ENCODE measurements at regions not wholly inside any gene's neighbourhood (a gene's known extent, or its start where the extent isn't known, plus 50 kb on each side); places are given as distances from the start of the nearest gene placed in this dataset.

DNA sequence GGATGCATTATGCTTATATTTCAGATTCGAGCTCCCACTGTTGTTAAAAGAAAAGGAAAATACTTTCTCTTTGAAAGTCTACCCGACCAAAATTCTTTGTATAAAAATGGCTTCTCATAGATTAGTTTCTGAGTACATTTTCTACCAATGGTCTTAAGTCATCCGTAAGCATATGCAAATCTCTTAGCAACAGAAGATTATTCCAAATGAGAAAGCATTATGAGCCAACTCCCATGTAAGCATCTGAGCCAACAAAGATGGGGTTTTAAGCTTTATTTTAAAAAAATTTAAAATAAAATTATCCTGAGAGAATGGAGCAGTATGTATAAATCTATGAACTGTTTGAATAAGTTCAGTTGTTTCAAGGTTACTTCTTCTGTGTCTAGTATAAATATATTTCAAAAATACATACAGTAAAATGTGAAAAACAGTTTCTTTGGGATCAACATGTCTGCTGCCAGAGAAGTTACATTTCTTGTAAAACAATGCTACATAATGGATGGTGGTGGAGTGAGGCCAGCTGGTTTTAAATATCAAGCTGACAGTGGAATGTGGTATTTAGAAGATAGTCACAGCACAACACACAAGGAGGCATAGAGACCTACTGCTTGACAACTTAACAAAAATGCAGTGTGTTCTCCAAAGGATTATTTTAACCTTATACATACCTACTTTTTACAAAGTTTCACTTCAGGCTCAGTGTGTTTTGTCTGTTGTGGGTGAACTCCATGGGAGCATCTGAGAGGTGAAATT lies 199.5 kb upstream of the DIPK2B start:
- no peak for DNase-seq (ENCODE audit: low spot score)

DNA sequence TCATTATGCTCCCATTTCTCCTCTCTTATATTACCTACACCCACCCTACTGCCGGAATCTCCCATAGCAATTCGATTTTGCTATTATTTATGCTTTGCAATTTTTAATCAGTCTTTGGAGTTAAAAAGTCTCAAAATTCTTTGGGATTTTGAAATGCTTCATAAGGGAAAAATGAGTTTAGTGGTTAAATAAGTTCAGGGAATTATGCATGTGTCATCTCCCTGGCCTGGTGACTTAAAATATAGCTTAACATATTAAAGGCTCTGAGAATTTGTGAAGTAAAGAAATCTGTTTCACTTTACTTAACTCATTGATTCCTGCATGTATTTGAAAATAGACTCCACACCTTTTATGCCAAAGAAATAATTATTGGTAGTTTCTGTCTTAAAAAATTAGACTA lies 185.1 kb upstream of the DIPK2B start:
- DNase-seq (ENCODE audit: low spot score), result no peak

DNA sequence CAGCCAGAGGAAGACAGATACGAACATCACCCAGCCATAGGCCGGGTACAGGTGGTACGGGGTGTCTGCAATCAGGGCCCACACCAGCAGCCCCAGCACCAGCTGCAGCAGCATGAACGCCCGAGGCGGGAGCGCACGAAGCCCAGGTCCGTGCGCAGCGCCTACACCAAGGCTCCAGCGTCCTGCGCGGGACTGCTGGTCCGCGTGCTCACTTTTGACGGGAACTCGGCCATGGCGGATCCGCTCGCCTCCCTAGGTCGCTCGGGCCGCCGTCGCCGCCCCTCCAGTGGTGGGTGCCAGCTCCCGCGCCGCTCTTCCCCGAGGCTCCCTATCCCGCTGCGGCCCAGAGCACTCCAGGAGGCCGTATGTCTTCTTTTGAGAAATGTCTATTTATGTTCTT lies 181.2 kb upstream of the DIPK2B start:
- DNase-seq (ENCODE audit: low spot score), result no peak

DNA sequence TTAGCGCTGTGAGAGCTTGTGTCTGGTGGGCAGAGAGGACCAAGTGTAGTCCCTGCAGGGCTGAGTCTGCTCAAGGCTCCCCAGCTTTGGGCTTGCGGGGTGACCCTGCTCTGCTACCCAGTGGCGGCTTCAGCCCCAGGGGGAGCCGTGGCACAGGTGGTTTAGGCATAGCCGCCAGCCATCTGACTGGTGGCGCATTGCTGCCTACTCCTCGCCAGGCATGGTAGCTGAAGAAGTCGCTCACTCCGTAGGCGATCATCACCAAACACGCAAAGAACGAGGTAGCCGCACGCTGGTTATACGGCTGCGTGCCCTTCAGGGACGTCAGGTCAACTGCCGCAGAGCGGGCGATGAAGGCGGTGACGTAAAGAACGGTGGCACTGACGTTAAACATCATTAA lies 180.7 kb upstream of the DIPK2B start:
- DNase-seq (ENCODE audit: low spot score), result no peak

DNA sequence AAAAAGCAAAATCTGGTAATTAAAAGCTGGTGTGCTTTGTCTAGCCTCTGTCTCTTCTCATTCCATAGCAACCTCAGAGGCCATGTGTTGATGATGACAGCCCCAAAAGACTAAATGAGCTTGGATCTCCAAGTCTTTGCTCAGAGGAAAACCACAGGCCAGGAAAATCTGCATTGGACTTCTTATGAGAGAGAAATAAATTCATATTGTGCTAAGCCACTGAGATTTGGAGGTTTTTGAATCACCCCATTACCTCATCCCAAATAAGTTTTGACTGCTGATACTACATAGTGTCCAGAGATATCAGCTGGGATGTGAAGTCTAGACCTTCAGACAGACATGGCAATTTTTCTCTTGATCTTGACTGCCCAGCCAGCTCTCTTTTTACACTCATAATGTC lies 178.6 kb upstream of the DIPK2B start:
- DNase-seq (ENCODE audit: low spot score), result no peak

DNA sequence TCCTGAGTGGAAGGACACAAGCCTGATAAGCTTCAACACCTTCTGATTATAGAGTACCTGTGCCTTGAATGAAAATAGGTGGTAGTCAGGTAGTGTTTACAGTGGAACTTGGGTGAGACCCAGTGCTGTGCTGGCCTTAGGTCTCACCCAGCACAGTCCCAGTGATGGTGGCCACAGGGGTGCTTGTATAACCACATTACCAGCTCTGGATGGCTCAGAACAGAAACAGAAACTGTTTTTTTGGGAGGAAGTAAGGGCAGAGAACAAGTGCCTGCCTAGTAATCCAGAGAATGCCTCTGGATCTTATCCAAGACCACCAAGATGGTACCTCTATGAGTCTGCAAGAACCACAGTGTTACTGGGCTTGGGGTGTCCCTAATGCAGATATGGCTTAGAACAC lies 171.5 kb upstream of the DIPK2B start:
- no peak for DNase-seq (ENCODE audit: low spot score)

DNA sequence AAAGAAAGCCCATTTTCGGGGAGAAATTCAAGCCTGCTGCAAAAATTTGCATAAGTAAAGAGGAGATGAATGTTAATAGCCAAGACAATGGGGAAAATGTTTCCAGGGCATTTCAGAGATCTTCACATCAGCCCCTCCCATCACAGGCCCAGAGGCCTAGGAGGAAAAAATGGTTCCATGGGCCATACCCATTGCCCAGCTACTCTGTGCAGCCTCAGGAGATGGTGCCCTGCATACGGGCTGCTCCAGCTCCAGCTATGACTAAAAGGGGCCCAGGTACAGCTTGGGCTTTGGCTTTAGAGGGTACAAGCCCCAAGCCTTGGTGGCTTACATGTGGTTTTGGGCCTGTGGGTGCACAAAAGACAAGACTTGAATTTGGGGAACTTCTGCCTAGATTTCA lies 168.0 kb upstream of the DIPK2B start:
- DNase-seq (ENCODE audit: low spot score), result no peak

DNA sequence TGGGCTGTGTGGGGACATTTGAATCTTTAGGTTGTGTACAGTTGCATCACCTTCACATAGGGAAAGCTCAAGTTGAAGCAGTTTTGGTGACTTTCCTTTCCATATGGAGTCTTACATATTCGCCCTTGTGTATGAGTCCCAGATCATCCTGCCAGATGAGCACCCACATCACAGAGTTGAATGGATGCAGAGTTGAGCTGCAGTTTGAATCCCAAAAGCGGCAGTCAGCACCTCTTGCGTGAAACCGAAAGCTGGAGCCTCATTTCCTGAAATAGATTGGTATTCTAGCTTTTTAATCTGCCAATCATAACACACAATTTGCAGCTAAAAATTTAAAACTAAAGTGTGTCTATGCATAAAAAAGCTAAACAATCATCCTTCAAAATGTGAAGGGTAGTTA lies 162.9 kb upstream of the DIPK2B start:
- no peak for DNase-seq (ENCODE audit: low spot score)

DNA sequence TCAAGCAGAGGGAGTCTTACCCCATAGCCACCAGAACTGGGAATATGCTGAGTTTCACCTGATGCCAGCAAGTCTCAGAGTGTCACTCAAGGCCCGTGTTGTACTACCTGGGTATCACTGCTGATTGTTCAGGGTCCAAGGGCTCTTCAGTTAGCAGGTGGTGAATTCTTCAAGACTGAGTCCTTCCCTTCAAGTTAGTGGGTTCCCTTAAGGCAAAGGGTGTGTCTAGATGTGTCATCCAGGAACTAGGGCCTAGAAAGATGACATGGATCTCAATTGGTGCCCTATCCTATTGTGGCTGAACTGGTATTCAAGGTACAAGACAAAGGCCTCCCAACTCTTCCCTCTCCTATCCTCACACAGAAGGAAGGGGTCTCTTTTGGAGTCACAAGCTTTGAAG lies 159.9 kb upstream of the DIPK2B start:
- DNase-seq (ENCODE audit: low spot score), result no peak

DNA sequence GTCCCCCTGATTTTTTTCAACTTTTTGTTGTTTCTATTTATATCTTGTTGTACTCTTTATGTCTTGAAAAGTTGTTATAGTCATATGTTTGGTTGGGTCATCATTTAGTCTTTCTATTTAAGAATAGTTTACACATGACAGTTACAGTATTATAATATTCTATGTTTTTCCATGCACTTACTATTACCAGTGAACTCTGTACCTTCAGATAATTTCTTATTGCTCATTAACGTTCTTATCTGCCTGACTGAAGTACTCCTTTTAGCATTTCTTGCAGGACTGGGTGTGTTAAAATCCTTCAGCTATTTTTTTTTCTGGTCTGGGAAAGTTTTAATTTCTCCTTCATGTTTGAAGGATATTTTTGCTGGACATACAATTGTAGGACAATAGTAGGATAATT lies 157.7 kb upstream of the DIPK2B start:
- DNase-seq (ENCODE audit: low spot score), result no peak

DNA sequence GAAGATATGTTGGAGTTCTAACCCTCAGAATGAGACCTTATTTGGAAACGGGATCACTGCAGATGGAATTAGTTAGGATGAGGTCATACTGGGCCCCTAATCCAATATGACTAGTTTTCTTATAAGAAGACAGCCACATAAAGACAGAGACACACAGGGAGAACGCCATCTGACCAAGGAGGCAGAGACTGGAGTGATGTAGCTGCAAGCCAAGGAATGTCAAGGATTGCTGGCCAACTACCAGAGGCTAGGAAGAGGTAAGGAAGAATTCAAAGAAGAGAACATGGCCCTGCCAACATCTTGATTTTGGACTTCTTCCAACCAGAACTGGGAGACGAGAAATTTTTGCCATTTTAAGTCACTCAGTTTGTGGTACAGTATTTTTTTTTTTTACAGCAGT lies 152.8 kb upstream of the DIPK2B start:
- no peak for DNase-seq (ENCODE audit: low spot score)

DNA sequence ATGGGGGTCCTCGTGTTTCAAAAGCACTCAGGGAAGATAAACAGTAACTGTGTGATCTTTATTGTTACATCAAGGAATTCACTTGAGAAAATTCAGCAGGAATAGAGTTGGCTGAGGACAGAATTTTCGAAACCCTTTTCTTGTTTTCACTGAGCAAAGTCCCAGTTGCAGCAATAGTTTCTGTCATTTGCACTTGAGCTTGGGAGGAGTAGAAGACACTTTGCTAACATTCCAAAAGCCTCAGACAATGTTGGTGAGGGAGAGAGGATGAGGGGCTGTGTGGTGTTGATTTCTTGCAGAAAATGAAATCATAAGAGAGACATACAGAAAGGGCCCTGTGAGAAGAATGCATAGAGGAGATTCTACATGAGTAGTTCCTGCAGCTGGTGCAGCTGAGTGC lies 151.9 kb upstream of the DIPK2B start:
- no peak for DNase-seq (ENCODE audit: low spot score)

DNA sequence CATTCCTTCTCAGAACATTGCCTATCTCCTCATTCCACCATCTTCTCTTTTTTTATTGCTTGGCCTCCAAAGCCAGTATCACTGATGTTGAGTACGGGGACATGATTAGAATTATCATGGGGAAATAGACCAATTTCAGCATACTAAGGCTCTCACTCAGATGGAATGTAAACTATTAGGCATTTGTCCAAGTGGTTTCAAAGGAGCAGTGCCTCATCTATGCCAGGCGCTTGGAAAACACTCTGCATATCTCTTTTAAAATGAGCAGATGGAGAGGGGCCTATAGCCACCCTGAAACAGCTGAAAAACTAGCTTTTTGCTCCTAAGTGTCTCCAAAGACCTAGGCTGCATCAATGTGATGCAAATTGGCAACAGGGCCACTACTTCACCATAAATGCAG lies 150.8 kb upstream of the DIPK2B start:
- DNase-seq (ENCODE audit: low spot score), result no peak

DNA sequence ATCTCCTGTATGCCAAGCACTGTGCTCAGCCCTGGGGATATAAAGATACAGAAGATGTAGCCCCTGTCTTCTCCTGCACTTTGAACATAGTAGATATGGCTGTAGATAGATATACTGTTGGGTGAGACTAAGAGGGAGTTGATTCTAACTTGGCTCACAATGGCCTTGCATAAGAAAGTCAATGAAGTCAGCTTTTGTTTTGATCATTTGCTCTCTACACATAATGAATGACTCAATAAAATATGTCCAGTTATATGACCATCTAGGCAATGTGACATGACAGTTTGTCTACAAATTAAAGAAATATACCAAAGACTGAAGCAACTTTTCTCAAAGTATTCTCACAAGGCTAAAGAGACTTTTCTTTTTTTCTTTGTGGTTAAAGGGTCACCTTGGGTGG lies 147.6 kb upstream of the DIPK2B start:
- no peak for DNase-seq (ENCODE audit: low spot score)

DNA sequence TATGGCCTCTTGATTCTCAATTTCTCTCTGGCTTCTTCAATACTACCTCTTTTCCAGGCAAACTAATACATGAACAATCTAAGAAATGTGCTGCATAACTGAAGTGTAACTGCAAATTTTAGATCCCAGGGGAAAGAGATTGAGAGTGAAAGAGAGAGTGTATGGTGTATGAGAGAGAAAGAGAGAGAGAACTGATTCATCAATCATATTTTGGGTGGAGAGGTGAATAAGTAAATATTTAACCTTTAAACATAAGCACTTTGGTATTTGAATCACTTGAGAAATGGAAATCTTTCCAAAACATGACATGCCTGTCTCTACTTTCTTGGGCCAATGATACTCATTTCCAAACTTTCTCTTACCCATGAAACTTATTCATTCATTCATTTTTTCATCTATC lies 147.2 kb upstream of the DIPK2B start:
- DNase-seq (ENCODE audit: low spot score), result no peak

DNA sequence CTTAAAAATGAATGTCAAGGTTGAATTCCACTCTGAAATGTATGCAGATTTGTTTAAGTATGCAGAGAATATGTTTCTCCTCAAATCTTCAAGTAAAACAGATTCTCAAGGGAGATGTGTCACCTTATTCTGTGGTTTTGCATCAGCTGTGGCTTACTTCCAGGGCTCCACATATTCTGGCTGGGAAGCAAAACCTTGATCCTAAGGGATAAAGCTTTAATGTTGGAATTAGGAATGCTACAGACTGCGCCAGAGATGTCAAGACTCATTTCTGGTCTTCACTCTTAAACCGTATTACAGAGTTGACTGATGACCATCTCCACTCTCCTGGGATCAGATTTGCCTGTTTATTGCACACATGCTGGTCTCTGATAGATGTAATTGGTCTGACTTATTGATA lies 143.9 kb upstream of the DIPK2B start:
- no peak for DNase-seq (ENCODE audit: low spot score)

DNA sequence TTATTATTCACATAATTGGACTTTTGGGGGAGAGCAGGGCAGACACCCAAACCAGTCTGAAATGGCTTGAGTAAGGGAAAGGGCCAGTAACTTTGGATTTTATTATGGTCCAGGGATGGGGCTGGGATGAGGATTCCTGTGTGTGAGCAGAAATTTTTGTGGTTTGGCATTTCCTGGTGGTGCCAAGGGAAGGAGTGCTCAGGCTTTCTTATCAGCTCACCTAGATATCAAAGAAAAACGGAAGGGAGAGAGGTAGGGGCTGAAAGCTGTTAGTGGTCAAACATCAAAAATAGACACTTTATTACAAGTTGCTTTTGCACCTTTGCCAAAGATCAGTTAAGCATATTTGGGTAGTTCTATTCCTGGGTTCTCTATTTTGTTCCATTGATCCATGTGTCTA lies 128.5 kb upstream of the DIPK2B start:
- DNase-seq (ENCODE audit: low spot score), result no peak

DNA sequence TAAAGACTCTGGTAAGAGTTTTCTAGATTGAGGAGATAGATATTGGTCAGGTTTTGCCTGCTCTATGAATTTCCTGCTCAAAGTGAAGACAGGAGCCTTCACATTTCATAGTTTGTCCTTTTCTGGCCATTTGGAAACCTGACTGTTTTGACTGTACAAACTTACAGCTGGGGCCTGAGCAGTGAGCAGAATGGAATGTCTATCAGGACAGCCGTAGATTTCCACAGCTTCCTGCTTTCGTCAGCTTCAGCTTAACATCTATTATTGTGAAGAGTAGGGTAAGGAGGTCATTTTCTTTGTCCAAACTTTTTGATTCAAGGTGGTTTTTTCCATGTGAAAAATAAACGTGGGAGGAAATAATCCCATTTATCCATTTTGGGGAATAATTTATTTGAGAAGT lies 124.3 kb upstream of the DIPK2B start:
- DNase-seq (ENCODE audit: low spot score), result no peak

DNA sequence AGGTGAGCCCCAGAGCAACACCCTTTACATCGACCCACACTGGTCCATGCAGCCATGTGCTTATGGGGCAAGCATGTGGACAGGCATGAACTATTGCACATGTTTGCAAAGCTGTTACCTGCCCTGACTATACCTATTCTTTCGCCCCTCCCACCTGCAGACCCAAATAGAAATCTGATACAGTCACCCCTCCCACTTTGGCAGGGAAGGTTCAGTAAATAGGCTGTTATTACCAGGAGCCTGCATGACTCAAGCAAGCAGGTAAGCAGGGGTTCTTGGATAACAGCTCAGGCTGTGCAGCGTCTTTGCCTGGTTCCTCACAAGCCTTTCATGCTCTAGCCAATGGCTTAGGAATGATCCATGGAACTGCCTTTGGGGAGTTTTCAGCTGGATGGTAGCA lies 122.7 kb upstream of the DIPK2B start:
- no peak for DNase-seq (ENCODE audit: low spot score)

DNA sequence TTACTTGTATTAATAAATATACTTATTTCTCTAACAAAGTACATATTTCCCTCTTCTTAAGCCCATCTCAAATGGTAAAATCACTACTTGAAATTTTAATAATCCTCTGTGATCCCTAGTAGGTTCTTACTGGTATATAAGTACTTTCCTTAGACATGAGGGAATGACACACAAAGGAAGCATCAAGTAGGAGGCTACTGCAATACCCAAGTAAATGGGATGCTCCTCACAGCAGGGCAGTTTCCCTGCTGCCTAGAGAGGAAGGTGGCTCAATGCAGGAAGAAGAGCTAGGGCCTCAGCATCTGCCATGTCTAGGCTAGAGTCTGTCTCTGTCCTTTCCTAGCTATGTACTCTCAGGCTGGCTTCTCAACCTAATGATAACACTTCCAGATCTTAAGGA lies 122.1 kb upstream of the DIPK2B start:
- DNase-seq (ENCODE audit: low spot score), result no peak

DNA sequence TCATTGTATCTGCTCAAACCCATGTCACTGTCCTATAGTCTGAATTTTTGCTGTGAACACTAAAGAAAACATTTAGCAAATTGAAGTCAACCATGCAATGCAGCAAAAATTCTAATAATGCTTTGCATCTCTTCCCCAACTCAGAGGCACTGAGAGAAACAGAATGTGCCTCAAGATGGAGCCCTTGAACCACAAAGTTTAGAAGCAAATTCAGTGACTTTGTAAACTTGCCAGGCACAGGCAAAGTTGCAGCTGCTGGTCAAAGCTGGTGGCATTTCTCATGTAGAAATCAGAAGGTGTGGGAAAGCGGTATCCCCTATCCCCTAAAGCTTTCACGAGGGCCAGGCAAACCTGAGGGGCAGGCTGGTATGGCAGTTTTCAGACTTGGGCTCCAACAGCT lies 121.7 kb upstream of the DIPK2B start:
- DNase-seq (ENCODE audit: low spot score), result no peak

DNA sequence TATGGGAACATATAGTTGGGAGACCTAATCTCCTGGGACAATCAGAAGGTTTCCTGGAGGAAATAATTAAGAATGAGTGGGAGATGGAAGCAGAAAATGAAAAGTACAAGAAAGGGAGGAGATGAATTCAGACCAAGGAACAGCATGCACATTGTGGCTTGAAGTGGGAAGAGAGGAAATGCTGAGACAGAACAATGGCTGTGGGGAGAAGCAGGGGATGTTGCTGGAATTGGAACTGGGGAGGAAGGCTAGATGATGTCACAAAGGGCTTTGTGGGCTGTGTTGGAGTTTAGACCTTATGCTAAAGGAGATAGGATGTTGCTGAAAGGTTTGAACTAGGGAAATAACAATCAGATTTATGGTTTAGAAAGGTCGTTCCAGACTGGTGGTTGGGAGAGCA lies 119.5 kb upstream of the DIPK2B start:
- no peak for DNase-seq (ENCODE audit: low spot score)

DNA sequence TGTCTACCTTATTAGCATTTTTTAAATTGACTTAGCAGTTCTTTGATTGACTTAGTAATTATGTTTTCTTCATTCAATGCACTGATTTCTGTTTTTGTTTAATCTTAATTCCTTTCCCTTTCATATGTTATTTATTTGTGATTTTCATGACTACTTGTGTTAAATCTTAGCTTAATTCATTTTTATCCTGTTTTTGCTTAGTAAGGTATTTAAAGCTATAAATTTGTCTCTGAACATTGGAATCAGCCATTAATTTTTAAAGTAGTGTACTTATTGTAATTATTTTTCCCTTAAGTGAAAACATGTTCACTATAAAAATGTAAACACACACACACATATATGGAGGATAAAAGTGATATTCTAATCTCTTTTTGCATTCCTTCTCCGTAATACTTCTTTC lies 109.1 kb upstream of the DIPK2B start:
- DNase-seq (ENCODE audit: low spot score), result no peak

DNA sequence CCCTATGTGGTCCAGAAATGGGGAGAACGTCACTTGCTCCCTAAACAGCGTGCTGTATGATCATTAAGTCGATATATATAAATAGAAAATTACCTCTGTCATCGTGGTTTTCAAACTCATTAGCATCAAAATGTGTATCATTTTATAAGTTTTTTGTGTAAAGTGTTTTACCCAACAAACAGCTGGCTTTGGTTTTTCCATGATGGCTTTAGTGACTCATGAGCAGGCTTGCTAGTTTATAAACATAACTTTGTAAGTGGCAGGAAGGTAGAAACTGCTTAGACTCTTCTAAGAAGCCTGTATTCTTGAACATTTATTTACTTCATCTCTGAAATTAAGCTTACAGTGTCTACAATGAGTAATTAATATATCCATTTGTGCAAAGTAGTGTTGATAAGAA lies 108.4 kb upstream of the DIPK2B start:
- DNase-seq (ENCODE audit: low spot score), result no peak

DNA sequence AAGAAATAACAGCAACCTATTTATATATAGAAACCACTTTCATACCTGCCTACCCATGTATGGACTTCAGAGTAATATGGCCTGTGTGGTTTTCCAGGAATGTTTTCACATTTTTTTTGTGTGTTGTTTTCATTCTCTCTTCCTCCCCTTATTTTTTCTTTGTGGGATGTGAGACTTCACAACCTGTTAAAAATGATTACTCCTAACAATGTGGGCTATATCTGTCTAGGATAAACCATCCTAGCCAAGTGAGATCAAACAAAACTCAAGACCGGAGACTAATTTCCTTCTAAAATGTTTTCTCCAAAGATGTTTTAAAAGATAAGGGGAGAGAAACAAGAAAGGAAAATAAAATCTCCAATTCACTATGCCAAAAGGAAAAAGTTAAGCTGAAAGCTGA lies 106.1 kb upstream of the DIPK2B start:
- DNase-seq (ENCODE audit: low spot score), result no peak
